A549 (cell line): ENCODE measurements at regions not wholly inside any gene's neighbourhood (a gene's known extent, or its start where the extent isn't known, plus 50 kb on each side); places are given as distances from the start of the nearest gene placed in this dataset.

Experiments
- BCL3 ChIP-seq: fragments of >200 bp; sonication (Bioruptor Twin); formaldehyde crosslinking; IDR thresholded peaks from 3 replicates; pipeline ENCODE4 v1.6.1; 2016
- CEBPB ChIP-seq, 2 experiments: fragments of >200 bp in 1 of 2; sonication (Bioruptor Twin) in 1 of 2; formaldehyde crosslinking in 1 of 2; IDR thresholded peaks; 2 replicates each; pipeline ENCODE4 v1.6.1; 2012 to 2016
- CHD2 ChIP-seq: fragments of 150-350 bp; IDR thresholded peaks from 2 replicates; pipeline ENCODE4 v1.6.1; 2014; ENCODE audit warnings: low read length; ENCODE audit not compliant: partially characterized antibody
- CTCF ChIP-seq: fragments of >200 bp; sonication (Bioruptor Twin); formaldehyde crosslinking; IDR thresholded peaks from 3 replicates; pipeline ENCODE4 v1.5.1; 2016
- EHMT2 ChIP-seq: fragments of 200-600 bp; sonication (generic); IDR thresholded peaks from 2 replicates; pipeline ENCODE4 v1.6.1; 2016; ENCODE audit warnings: antibody characterized with exemption, low read depth, mild to moderate bottlenecking, moderate library complexity
- EP300 ChIP-seq, 2 experiments: fragments of >200 bp; sonication (Bioruptor Twin); formaldehyde crosslinking; IDR thresholded peaks; 2 replicates in 1 of 2; 3 replicates in 1 of 2; pipeline ENCODE4 v1.6.1; 2016 to 2017
- ESRRA ChIP-seq: fragments of 150-350 bp; IDR thresholded peaks from 2 replicates; pipeline ENCODE4 v1.6.1; 2014; ENCODE audit warnings: mild to moderate bottlenecking, low read length, borderline replicate concordance
- JUN ChIP-seq, 2 experiments: fragments of >200 bp; sonication (Bioruptor Twin); formaldehyde crosslinking; IDR thresholded peaks; 2 replicates in 1 of 2; 3 replicates in 1 of 2; pipeline ENCODE4 v1.6.1; 2016 to 2017
- JUNB ChIP-seq: fragments of >200 bp; sonication (Bioruptor Twin); formaldehyde crosslinking; IDR thresholded peaks from 2 replicates; pipeline ENCODE4 v1.6.1; 2016
- MAFK ChIP-seq: fragments of 450-650 bp; IDR thresholded peaks from 2 replicates; pipeline ENCODE4 v1.6.1; 2014; ENCODE audit not compliant: partially characterized antibody
- NPAS2 ChIP-seq: fragments of 250-450 bp; sonication (Bioruptor Pico); IDR thresholded peaks from 2 replicates; pipeline ENCODE4 v1.8.0; 2022; ENCODE audit warnings: mild to moderate bottlenecking, moderate library complexity, borderline replicate concordance
- POLR2A ChIP-seq: IDR thresholded peaks from 2 replicates; pipeline ENCODE4 v1.6.1; 2012; ENCODE audit warnings: mild to moderate bottlenecking, low read length
- RAD21 ChIP-seq, 2 experiments: fragments of >200 bp in 1 of 2; sonication (Bioruptor Twin) in 1 of 2; formaldehyde crosslinking in 1 of 2; IDR thresholded peaks in 1 of 2; conservative IDR thresholded peaks in 1 of 2; 2 replicates in 1 of 2; 3 replicates in 1 of 2; pipeline ENCODE4 v1.6.1; 2012 to 2018; ENCODE audit warnings: inconsistent platforms in 1 of 2
- TF ChIP-seq, protein P1 (sequence below): fragments of 200-600 bp; sonication (generic); IDR thresholded peaks from 2 replicates; pipeline ENCODE4 v1.6.1; 2016; ENCODE audit warnings: antibody characterized with exemption, mild to moderate bottlenecking, moderate library complexity

GRCh38 chr5:124557761-124558160 lies 188.7 kb downstream of the ZNF608 start:
- TF ChIP-seq CTCF, result no peak
- TF ChIP-seq CEBPB (IDR thresholded peaks at IDR 0.05), result no peak
- TF ChIP-seq EHMT2, result no peak
- no peak for TF ChIP-seq BCL3
- TF ChIP-seq CHD2, result no peak
- TF ChIP-seq EP300 (IDR thresholded peaks at IDR 0.05), result no peak
- TF ChIP-seq JUN (IDR thresholded peaks at IDR 0.05), result no peak
- no peak for TF ChIP-seq RAD21 (conservative IDR thresholded peaks at IDR 0.05 in 1 of 2, IDR thresholded peaks at IDR 0.05 in 1 of 2)
- TF ChIP-seq MAFK, result no peak
- TF ChIP-seq ESRRA, result no peak
- TF ChIP-seq JUNB, result no peak
- no peak for TF ChIP-seq NPAS2
- no peak for TF ChIP-seq POLR2A
- TF ChIP-seq, protein P1, sequence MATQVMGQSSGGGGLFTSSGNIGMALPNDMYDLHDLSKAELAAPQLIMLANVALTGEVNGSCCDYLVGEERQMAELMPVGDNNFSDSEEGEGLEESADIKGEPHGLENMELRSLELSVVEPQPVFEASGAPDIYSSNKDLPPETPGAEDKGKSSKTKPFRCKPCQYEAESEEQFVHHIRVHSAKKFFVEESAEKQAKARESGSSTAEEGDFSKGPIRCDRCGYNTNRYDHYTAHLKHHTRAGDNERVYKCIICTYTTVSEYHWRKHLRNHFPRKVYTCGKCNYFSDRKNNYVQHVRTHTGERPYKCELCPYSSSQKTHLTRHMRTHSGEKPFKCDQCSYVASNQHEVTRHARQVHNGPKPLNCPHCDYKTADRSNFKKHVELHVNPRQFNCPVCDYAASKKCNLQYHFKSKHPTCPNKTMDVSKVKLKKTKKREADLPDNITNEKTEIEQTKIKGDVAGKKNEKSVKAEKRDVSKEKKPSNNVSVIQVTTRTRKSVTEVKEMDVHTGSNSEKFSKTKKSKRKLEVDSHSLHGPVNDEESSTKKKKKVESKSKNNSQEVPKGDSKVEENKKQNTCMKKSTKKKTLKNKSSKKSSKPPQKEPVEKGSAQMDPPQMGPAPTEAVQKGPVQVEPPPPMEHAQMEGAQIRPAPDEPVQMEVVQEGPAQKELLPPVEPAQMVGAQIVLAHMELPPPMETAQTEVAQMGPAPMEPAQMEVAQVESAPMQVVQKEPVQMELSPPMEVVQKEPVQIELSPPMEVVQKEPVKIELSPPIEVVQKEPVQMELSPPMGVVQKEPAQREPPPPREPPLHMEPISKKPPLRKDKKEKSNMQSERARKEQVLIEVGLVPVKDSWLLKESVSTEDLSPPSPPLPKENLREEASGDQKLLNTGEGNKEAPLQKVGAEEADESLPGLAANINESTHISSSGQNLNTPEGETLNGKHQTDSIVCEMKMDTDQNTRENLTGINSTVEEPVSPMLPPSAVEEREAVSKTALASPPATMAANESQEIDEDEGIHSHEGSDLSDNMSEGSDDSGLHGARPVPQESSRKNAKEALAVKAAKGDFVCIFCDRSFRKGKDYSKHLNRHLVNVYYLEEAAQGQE, result no peak
